Lower leg skin (tissue), 4 donors: ENCODE measurements at regions not wholly inside any gene's neighbourhood (a gene's known extent, or its start where the extent isn't known, plus 50 kb on each side); places are given as distances from the start of the nearest gene placed in this dataset.

Experiments used
- DNase-seq, 2 donors: peaks; one replicate each; pipeline ENCODE4 v3.0.0-alpha.2; 2019; ENCODE audit warnings: low spot score in 2 of 2
- H3K4me3 ChIP-seq: fragments of 200-600 bp; sonication (generic); 2 replicates; pipeline ENCODE4 v1.5.1; 2017; ENCODE audit warnings: mild to moderate bottlenecking, low read depth; ENCODE audit not compliant: poor library complexity, severe bottlenecking
- CTCF ChIP-seq, 3 donors: fragments of 450-650 bp; IDR thresholded peaks; one replicate each; pipeline ENCODE4 v1.5.1; 2016; ENCODE audit warnings: antibody characterized with exemption in 3 of 3, mild to moderate bottlenecking in 3 of 3, moderate library complexity in 2 of 3
- POLR2A ChIP-seq, 2 donors: fragments of 450-650 bp; IDR thresholded peaks; one replicate each; pipeline ENCODE4 v1.6.1; 2016 to 2017; ENCODE audit warnings: antibody characterized with exemption in 2 of 2, mild to moderate bottlenecking in 1 of 2, moderate library complexity in 1 of 2
- WGBS, 2 donors: methylation state at CpG; one replicate each; pipeline ENCODE4 v1.1.5; 2018; 5-methylcytosine and 5-hydroxymethylcytosine counted together
- intact Hi-C: fragments of 100-400 bp; cut with DNase I; formaldehyde crosslinking; loops from one replicate; pipeline ENCODE4 v1.15.0; 2023; ENCODE audit warnings: low total_unique reads

GRCh38 chr2:176621350-176621749, 352.1 kb downstream of the MTX2 start:
- TF ChIP-seq POLR2A (IDR thresholded peaks at IDR 0.05) (no peak), CTCF (IDR thresholded peaks at IDR 0.05) (no peak)
- H3K4me3 ChIP-seq: no peak overlapping the region
- 42 to 64% methylated on average over 7 of the region's 7 CpGs for WGBS, 2 donors
- no peak for DNase-seq
- intact Hi-C loops: no loop called here

GRCh38 chr2:176622792-176623191, 353.6 kb downstream of the MTX2 start:
- intact Hi-C loops: no loop called here
- 94 to 96% methylated on average over 4 of the region's 4 CpGs for WGBS, 2 donors
- H3K4me3 ChIP-seq: no peak overlapping the region
- TF ChIP-seq POLR2A (IDR thresholded peaks at IDR 0.05) (no peak), CTCF (IDR thresholded peaks at IDR 0.05) (no peak)
- no peak for DNase-seq

- no peak overlapping the region for H3K4me3 ChIP-seq
- intact Hi-C loops: no loop called here
- DNase-seq: no peak
- TF ChIP-seq CTCF (IDR thresholded peaks at IDR 0.05): no peak
- whole genome bisulfite sequencing, 2 donors: 82 to 86% methylated on average over 8 of the region's 8 CpGs
These were observed 357.6 kb downstream of the MTX2 start for GRCh38 chr2:176626796-176627195.

GRCh38 chr2:176628438-176628837, 359.2 kb downstream of the MTX2 start:
- intact Hi-C loops: no loop called here
- no peak overlapping the region for H3K4me3 ChIP-seq
- no peak for DNase-seq
- no peak for TF ChIP-seq POLR2A (IDR thresholded peaks at IDR 0.05)
- no peak for TF ChIP-seq CTCF (IDR thresholded peaks at IDR 0.05)

GRCh38 chr2:176633754-176634153, 364.5 kb downstream of the MTX2 start:
- intact Hi-C loops: no loop called here
- DNase-seq: no peak
- TF ChIP-seq POLR2A (IDR thresholded peaks at IDR 0.05) (no peak), CTCF (IDR thresholded peaks at IDR 0.05) (no peak)
- 53 to 67% methylated on average over 2 of the region's 2 CpGs for WGBS, 2 donors
- H3K4me3 ChIP-seq: no peak overlapping the region

GRCh38 chr2:176636401-176636800, 367.2 kb downstream of the MTX2 start:
- intact Hi-C loops: loop anchor here (5.0 kb wide), 2 partner anchors 499 to 514 kb away; partner anchors contain the start of gene HOXD9
- TF ChIP-seq CTCF (IDR thresholded peaks at IDR 0.05): no peak
- no peak for TF ChIP-seq POLR2A (IDR thresholded peaks at IDR 0.05)
- WGBS, 2 donors: 75 to 78% methylated on average over 3 of the region's 3 CpGs
- DNase-seq: no peak
- no peak overlapping the region for H3K4me3 ChIP-seq
